ENCODE measurements at regions not wholly inside any gene's neighbourhood (a gene's known extent, or its start where the extent isn't known, plus 50 kb on each side); places are given as distances from the start of the nearest gene placed in this dataset.
A peak's percentile ranks its signal among the peaks of the same experiment; 100 is the strongest.

- no peak for TF ChIP-seq CTCF (conservative IDR thresholded peaks at IDR 0.05; ENCODE audit: low read depth, low read length)
- no peak for DNase-seq (ENCODE audit: low read depth)
- H3K4me3 ChIP-seq (ENCODE audit: low read depth, low read length) = no peak overlapping the region
Observed at GRCh38 chr2:138228101-138228500, 263.8 kb downstream of the HNMT start.

- H3K4me3 ChIP-seq (ENCODE audit: low read depth, low read length) = no peak overlapping the region
- TF ChIP-seq CTCF (conservative IDR thresholded peaks at IDR 0.05; ENCODE audit: low read depth, low read length) = no peak
- no peak for DNase-seq (ENCODE audit: low read depth)
Observed at GRCh38 chr2:138234265-138234664, 267.3 kb upstream of the SPOPL start.

GRCh38 chr2:138235041-138235440 is 266.5 kb upstream of the SPOPL start:
- no peak for TF ChIP-seq CTCF (conservative IDR thresholded peaks at IDR 0.05; ENCODE audit: low read depth, low read length)
- DNase-seq (ENCODE audit: low read depth) = no peak
- no peak overlapping the region for H3K4me3 ChIP-seq (ENCODE audit: low read depth, low read length)

- TF ChIP-seq CTCF (conservative IDR thresholded peaks at IDR 0.05; ENCODE audit: low read depth, low read length) = no peak
- no peak for DNase-seq (ENCODE audit: low read depth)
- no peak overlapping the region for H3K4me3 ChIP-seq (ENCODE audit: low read depth, low read length)
Observed at GRCh38 chr2:138236142-138236541, 265.4 kb upstream of the SPOPL start.

- H3K4me3 ChIP-seq (ENCODE audit: low read depth, low read length) = no peak overlapping the region
- peak; percentile 31 for DNase-seq (ENCODE audit: low read depth)
- no peak for TF ChIP-seq CTCF (conservative IDR thresholded peaks at IDR 0.05; ENCODE audit: low read depth, low read length)
Observed at GRCh38 chr2:138237667-138238384, 263.7 kb upstream of the SPOPL start.

- H3K4me3 ChIP-seq (ENCODE audit: low read depth, low read length) = no peak overlapping the region
- DNase-seq (ENCODE audit: low read depth) = no peak
- TF ChIP-seq CTCF (conservative IDR thresholded peaks at IDR 0.05; ENCODE audit: low read depth, low read length) = no peak
Observed at GRCh38 chr2:138238908-138239307, 262.7 kb upstream of the SPOPL start.

GRCh38 chr2:138239902-138240491 is 261.6 kb upstream of the SPOPL start:
- peak; percentile 80 for DNase-seq (ENCODE audit: low read depth)
- no peak overlapping the region for H3K4me3 ChIP-seq (ENCODE audit: low read depth, low read length)

More at GRCh38 chr2:138239902-138240491, 261.6 kb upstream of the SPOPL start:
- TF ChIP-seq CTCF (conservative IDR thresholded peaks at IDR 0.05; ENCODE audit: low read depth, low read length) = no peak
